ENCODE measurements at regions not wholly inside any gene's neighbourhood (a gene's known extent, or its start where the extent isn't known, plus 50 kb on each side); places are given as distances from the start of the nearest gene placed in this dataset.

- no peak for DNase-seq
Observed at GRCh38 chr12:98355933-98356332, 159.5 kb upstream of the TMPO start.

GRCh38 chr12:98358144-98358543 lies 157.2 kb upstream of the TMPO start:
- DNase-seq = no peak

- DNase-seq = no peak
Observed at GRCh38 chr12:98359856-98360255, 155.5 kb upstream of the TMPO start.

- no peak for DNase-seq
Observed at GRCh38 chr12:98360401-98360800, 155.0 kb upstream of the TMPO start.

- no peak for DNase-seq
Observed at GRCh38 chr12:98369581-98369980, 145.8 kb upstream of the TMPO start.

GRCh38 chr12:98370976-98371375 lies 144.4 kb upstream of the TMPO start:
- DNase-seq = no peak

- DNase-seq = no peak
Observed at GRCh38 chr12:98371419-98371818, 144.0 kb upstream of the TMPO start.

- no peak for DNase-seq
Observed at GRCh38 chr12:98372340-98373024, 142.9 kb upstream of the TMPO start.

GRCh38 chr12:98373025-98373554 lies 142.3 kb upstream of the TMPO start:
- peak in 1 of 2 donors; percentile 13 for DNase-seq

- no peak for DNase-seq
Observed at GRCh38 chr12:98374007-98374406, 141.4 kb upstream of the TMPO start.

GRCh38 chr12:98379106-98379505 lies 136.3 kb upstream of the TMPO start:
- no peak for DNase-seq

GRCh38 chr12:98385641-98386040 lies 129.7 kb upstream of the TMPO start:
- DNase-seq = no peak

- no peak for DNase-seq
Observed at GRCh38 chr12:98387444-98387843, 127.9 kb upstream of the TMPO start.

- no peak for DNase-seq
Observed at GRCh38 chr12:98388126-98388525, 127.3 kb upstream of the TMPO start.

- no peak for DNase-seq
Observed at GRCh38 chr12:98389593-98389992, 125.8 kb upstream of the TMPO start.

GRCh38 chr12:98397323-98398105 lies 117.9 kb upstream of the TMPO start:
- DNase-seq = peak; percentile 75 to 85

- peak; percentile 44 to 60 for DNase-seq
Observed at GRCh38 chr12:98399532-98399931, 115.9 kb upstream of the TMPO start.

GRCh38 chr12:98401427-98401826 lies 114.0 kb upstream of the TMPO start:
- DNase-seq = no peak

GRCh38 chr12:98402091-98402490 lies 113.3 kb upstream of the TMPO start:
- DNase-seq = no peak

GRCh38 chr12:98402671-98403070 lies 112.7 kb upstream of the TMPO start:
- no peak for DNase-seq

GRCh38 chr12:98403385-98403784 lies 112.0 kb upstream of the TMPO start:
- DNase-seq = no peak

- DNase-seq = no peak
Observed at GRCh38 chr12:98403936-98404335, 111.5 kb upstream of the TMPO start.

- DNase-seq = no peak
Observed at GRCh38 chr12:98405805-98406366, 109.5 kb upstream of the TMPO start.

GRCh38 chr12:98406378-98406777 lies 109.0 kb upstream of the TMPO start:
- DNase-seq = no peak

Measured in CD4-positive, alpha-beta T cell treated with Interleukin-1 beta for 1 hour (primary cell).